C4-2B (cell line): ENCODE measurements at regions not wholly inside any gene's neighbourhood (a gene's known extent, or its start where the extent isn't known, plus 50 kb on each side); places are given as distances from the start of the nearest gene placed in this dataset.

Experiments used
- CTCF ChIP-seq: fragments of 450-650 bp; conservative IDR thresholded peaks from 2 replicates; pipeline ENCODE4 v1.5.1; 2017; ENCODE audit warnings: mild to moderate bottlenecking
- ZFX ChIP-seq: fragments of 450-650 bp; IDR thresholded peaks from 2 replicates; pipeline ENCODE4 v1.6.1; 2017

- TF ChIP-seq CTCF = no peak
- TF ChIP-seq ZFX = no peak
These were observed 459.6 kb downstream of the FRK start for GRCh38 chr6:115601064-115601463.
